ENCODE measurements at regions not wholly inside any gene's neighbourhood (a gene's known extent, or its start where the extent isn't known, plus 50 kb on each side); places are given as distances from the start of the nearest gene placed in this dataset.
A peak's percentile ranks its signal among the peaks of the same experiment; 100 is the strongest.
"Not testable (repeated sequence)": the region's sequence is repeated elsewhere in the genome, so short reads cannot be mapped to it uniquely, and the experiment has no call there.

- DNase-seq = no peak
Measured at GRCh38 chr12:91778938-91779400, 366.7 kb downstream of the BTG1 start.

GRCh38 chr12:91778091-91778832 lies 367.4 kb downstream of the BTG1 start:
- no peak for DNase-seq

- no peak for DNase-seq
Measured at GRCh38 chr12:91777268-91777992, 368.2 kb downstream of the BTG1 start.

GRCh38 chr12:91774434-91774921 lies 371.2 kb downstream of the BTG1 start:
- DNase-seq = no peak

- no peak for DNase-seq
Measured at GRCh38 chr12:91773749-91774429, 371.8 kb downstream of the BTG1 start.

DNA sequence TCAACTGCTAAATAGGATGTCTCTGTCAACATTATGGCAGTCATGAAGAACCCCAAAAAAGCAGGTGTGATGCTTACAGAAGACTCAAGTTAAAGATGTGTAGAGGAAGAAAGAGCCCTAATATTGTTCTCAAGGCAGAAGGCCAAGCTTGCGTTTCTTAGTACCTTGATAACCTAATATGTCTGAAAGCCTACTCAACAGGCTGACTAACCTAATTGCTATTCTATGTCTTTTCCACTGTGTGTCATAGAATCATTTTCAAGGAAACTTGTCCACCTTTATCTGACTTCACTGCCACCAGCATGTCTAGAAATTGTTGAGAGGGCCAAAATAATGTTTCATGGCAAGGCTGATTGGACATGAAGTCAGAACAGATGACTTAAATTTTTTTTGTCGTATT lies 373.2 kb downstream of the BTG1 start:
- no peak for DNase-seq

DNA sequence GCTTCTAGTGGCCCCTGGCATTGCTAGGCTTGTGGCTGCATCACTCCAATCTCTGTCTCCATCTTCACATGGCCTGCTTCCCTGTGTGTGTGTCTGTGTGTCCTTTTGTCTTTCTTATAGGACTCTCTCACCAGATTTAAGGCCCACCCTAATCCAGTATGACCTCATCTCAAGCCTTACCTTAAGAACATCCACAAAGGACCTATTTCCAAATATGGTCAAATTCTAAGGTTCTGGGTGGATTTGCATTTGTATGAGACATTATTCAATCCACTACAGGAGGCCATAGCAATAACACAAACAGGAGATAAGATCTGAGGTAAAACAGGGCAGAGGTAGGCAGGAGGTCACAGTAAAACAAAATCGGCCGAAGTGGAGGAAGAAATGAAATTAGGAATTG lies 375.9 kb downstream of the BTG1 start:
- no peak for DNase-seq

GRCh38 chr12:91767237-91767636 lies 378.4 kb downstream of the BTG1 start:
- DNase-seq = no peak

DNA sequence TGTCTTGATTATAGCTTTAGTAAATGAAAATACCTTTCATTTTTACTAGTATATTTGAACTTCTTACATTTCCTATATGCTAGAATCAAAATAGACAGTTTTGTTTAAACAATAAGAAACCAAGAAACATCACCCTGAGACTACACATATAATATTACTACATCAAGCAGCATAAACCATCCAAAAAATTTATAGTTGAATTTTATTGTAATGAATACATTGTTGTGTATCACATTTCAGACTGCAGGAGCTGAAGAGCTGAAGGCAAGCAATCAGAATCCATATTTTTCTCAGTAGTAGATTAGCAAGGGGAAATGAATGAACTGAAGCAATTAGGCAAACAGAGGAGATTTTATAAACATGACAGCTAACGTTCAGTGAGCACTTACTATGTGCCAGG lies 379.2 kb downstream of the BTG1 start:
- no peak for DNase-seq

DNA sequence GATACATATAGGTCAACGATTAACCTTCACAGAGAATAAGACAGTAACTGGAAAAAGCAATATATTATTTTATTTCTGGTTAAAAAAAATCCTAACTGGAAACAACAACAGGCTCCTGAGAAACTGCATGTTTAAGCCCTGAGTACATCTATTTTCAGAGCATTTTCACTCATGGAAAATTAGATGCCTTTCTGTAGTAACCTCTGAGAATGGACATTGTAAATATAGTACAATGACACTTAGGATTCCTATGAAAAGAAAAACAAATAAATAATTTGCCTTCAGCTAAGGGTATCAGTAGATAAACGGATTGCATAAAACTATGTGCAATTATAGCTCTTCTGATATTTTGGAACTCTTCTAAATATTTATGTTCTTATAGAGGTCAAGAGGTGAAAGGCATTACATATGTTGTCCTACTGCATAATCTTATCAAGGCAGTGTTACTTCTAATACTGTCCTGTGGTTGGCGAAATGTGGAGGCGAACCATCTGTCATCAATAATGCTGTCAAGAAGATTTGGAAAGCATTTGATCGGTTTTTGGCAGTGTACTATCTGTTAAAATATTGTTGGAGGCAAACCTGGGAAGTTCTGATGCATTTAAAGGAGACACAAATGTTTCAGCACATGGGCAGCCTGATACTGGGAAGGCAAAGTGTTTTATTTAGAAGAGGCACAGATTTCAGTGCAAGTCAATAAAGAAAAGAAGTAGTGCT lies 381.8 kb downstream of the BTG1 start:
- DNase-seq = no peak

GRCh38 chr12:91753649-91754048 lies 392.0 kb downstream of the BTG1 start:
- DNase-seq = no peak

DNA sequence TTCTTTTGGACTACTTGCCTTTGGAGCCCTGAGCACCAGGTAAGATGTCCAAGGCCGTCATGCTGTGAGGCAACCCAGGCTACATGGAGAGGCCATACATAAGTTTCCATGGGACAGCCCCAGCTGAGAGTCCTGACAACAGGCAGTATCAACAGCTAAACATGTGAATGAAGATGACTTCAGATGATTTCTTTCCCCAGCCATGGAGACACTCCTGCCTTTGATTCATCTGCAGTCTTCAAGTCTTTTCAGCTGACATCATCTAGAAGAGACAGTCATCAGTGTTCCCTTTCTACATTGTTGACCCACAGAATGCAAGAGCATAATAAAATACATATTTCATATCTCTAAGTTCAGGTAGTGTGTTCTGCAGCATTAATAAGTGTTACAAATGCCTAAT lies 398.7 kb downstream of the BTG1 start:
- no peak for DNase-seq

- peak; percentile 2 to 34 for DNase-seq
Measured at GRCh38 chr12:91744597-91744996, 401.0 kb downstream of the BTG1 start.

- DNase-seq = peak in 1 of 2 experiments; percentile 1
Measured at GRCh38 chr12:91743704-91744321, 401.8 kb downstream of the BTG1 start.

- DNase-seq = no peak
Measured at GRCh38 chr12:91743280-91743679, 402.4 kb downstream of the BTG1 start.

- no peak for DNase-seq
Measured at GRCh38 chr12:91741932-91742331, 403.7 kb downstream of the BTG1 start.

DNA sequence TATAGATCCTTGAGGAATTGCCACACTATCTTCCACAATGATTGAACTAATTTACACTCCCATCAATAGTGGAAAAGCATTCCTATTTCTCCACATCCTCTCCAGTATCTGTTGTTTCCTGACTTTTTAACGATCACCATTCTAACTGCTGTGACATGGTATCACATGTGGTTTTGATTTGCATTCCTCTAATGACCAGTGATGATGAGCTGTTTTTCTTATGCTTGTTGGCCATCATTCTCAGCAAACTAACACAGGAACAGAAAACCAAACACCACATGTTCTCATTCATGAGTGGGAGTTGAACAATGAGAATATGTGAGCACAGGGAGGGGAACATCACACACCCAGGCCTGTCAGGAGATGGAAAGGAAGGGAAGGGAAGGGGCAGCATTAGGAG lies 411.8 kb downstream of the BTG1 start:
- DNase-seq = not testable (repeated sequence)

- no peak for DNase-seq
Measured at GRCh38 chr12:91732086-91732485, 413.6 kb downstream of the BTG1 start.

DNA sequence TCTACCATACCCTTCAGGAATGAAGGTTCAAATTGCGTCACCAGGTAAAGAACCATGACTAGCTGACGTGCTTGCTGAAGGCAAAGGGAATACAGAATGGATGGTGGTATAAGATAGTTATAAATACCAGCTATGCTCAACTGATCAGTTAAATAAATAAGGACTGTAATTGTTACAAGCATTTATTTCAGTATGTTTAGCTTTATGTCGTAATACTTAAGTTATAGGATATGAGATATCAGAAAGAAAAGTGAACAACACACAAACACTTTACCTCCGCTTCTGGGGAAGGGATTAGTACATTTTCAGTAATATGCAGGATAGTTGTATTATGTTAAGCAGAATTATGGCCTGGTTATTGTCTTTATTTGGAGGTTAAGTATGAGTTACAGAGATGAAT lies 416.1 kb downstream of the BTG1 start:
- DNase-seq = no peak

DNA sequence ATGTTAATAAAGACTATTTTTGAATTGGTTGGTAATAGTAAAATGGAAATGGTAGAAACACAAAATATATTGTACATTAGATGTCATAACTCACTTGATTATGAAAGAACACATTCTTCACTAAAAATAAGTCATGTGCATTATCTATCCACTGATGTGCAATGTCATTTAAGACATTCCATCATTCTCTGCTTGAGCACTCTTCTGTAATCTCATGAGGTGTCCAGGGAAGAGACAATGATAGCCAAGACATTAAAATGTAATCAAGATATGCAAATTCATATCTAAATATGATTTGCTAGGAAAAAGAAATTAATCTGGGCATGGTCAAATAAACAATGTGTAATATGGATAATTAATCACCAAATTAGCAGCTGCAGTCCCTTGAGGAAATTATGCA lies 422.5 kb downstream of the BTG1 start:
- DNase-seq = no peak

DNA sequence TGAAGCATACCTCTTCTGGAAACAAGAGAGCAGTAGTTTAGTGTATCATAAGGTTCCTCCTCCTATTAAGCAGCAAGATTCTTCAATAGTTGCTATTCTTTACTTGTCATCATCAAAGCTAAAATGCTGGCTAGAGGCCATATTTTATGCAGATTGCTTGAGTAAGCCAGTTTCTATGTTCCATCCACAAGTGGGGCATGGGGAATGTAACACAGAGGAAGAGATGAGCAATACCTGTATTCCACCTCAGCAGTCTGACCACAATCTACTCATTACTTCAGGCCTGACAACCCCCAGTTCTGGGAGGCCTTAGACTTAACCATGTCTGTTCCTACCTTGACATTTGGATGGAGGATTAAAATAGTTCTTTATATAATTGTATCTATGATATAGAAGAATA lies 423.6 kb downstream of the BTG1 start:
- DNase-seq = no peak

- DNase-seq = no peak
Measured at GRCh38 chr12:91721023-91721422, 424.6 kb downstream of the BTG1 start.

GRCh38 chr12:91718326-91718725 lies 427.3 kb downstream of the BTG1 start:
- no peak for DNase-seq
